BLaER1 (cell line): ENCODE measurements at regions not wholly inside any gene's neighbourhood (a gene's known extent, or its start where the extent isn't known, plus 50 kb on each side); places are given as distances from the start of the nearest gene placed in this dataset.

ENCODE experiments used
- H3K27ac ChIP-seq: shearing (Covaris generic); formaldehyde crosslinking; 2 replicates; pipeline ENCODE4 v1.8.1; 2022
- H3K27me3 ChIP-seq: shearing (Covaris generic); formaldehyde crosslinking; 2 replicates; pipeline ENCODE4 v1.8.1; 2022
- H3K36me3 ChIP-seq: shearing (Covaris generic); formaldehyde crosslinking; 2 replicates; pipeline ENCODE4 v1.8.1; 2022
- H3K4me1 ChIP-seq: shearing (Covaris generic); formaldehyde crosslinking; 2 replicates; pipeline ENCODE4 v1.8.1; 2022
- H3K4me2 ChIP-seq: shearing (Covaris generic); formaldehyde crosslinking; 2 replicates; pipeline ENCODE4 v1.8.1; 2022
- H3K4me3 ChIP-seq: shearing (Covaris generic); formaldehyde crosslinking; 2 replicates; pipeline ENCODE4 v1.8.1; 2022
- H3K9ac ChIP-seq: shearing (Covaris generic); formaldehyde crosslinking; 2 replicates; pipeline ENCODE4 v1.8.1; 2022
- H3K9me3 ChIP-seq: shearing (Covaris generic); formaldehyde crosslinking; 2 replicates; pipeline ENCODE4 v1.8.1; 2022
- H4K20me1 ChIP-seq: shearing (Covaris generic); formaldehyde crosslinking; 2 replicates; pipeline ENCODE4 v1.8.1; 2022
- Cebpa-rat ChIP-seq: shearing (Covaris generic); IDR thresholded peaks from 2 replicates; pipeline ENCODE4 v1.8.1; 2022

- peaks cover 20% of the 10 kb centered on the region for H3K4me1 ChIP-seq
- no peaks in the 10 kb centered on the region for H3K36me3 ChIP-seq
- no peak overlapping the region for H3K27ac ChIP-seq
- TF ChIP-seq Cebpa-rat: no peak
- H3K27me3 ChIP-seq: no peaks in the 10 kb centered on the region
- H3K4me3 ChIP-seq: no peak overlapping the region
- no peak overlapping the region for H3K4me2 ChIP-seq
- peaks cover 12% of the 10 kb centered on the region for H3K9me3 ChIP-seq
- H3K9ac ChIP-seq: no peak overlapping the region
- no peaks in the 10 kb centered on the region for H4K20me1 ChIP-seq
These were observed 722.0 kb downstream of the DIAPH3 start for GRCh38 chr13:59441596-59442280.

GRCh38 chr13:59442461-59442860 lies 721.3 kb downstream of the DIAPH3 start:
- Histone ChIP-seq H3K9me3 (peaks cover 12% of the 10 kb centered on the region), H3K27me3 (no peaks in the 10 kb centered on the region), H4K20me1 (no peaks in the 10 kb centered on the region), H3K9ac (no peak overlapping the region), H3K36me3 (no peaks in the 10 kb centered on the region), H3K4me3 (no peak overlapping the region), H3K4me2 (no peak overlapping the region), H3K4me1 (peaks cover 13% of the 10 kb centered on the region), H3K27ac (no peak overlapping the region)
- TF ChIP-seq Cebpa-rat: no peak

DNA sequence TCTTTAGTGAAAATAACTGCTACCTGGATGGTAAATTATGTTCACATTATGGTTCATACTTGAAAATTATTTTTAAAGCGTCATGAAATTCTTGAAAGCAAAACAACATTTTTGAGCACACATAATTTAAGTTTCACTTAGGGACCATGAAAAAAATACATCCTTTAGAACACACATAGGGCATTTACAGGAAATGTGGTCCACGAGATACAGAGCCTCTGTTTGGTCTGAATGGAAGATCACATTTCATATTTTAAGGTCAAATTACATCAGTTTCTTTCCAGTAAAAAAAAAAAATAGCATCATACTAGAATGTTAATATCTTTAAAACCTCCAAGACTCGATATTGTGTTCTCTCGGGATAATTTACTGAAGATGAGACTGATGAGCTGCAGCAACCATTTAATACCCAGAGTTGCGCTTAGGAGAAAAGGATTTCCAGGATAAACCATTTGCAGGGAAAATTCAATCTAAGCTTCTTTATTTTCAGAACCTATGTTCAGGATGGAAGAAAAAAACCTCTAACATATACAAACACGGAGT lies 720.7 kb downstream of the DIAPH3 start:
- no peak overlapping the region for H3K27ac ChIP-seq
- TF ChIP-seq Cebpa-rat: no peak
- H3K9me3 ChIP-seq: peaks cover 12% of the 10 kb centered on the region
- no peaks in the 10 kb centered on the region for H3K36me3 ChIP-seq
- H3K9ac ChIP-seq: no peak overlapping the region
- H3K4me2 ChIP-seq: no peak overlapping the region
- peaks cover 7% of the 10 kb centered on the region for H3K4me1 ChIP-seq
- no peaks in the 10 kb centered on the region for H4K20me1 ChIP-seq
- H3K4me3 ChIP-seq: no peak overlapping the region
- H3K27me3 ChIP-seq: no peaks in the 10 kb centered on the region

DNA sequence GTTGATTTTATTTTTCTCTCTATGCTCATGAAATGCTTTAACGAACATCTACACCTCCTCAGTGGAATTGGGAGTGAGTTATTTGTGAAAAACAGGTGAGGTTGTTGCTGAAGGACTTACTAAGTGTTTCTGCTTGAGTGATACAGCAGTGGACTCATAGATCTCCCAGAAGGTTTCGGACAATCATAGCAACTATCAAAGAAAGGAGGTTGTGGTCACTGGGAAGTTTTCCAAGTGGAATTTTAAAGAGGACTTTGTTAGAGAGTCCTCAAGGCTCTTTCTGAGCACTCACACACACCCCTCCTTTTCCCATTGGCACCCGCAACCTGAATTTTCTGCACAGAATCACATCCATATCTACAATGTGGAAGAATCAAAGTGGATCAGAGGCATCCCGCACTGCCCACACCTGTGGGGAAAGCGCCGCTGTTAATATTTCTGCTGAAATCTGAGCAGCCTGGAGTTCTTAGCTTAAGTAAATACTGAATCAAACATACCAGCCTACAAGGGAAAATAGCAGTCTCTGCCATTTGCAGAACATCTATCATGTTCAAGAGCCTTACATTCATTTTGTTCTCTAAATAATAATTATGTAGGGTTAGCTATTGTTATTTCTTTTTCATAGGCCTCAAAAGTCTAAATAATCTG lies 719.4 kb downstream of the DIAPH3 start:
- no peak for TF ChIP-seq Cebpa-rat
- Histone ChIP-seq H3K9me3 (peaks cover 12% of the 10 kb centered on the region), H3K4me2 (no peak overlapping the region), H3K36me3 (no peaks in the 10 kb centered on the region), H3K9ac (no peak overlapping the region), H3K4me3 (no peak overlapping the region), H3K27ac (no peak overlapping the region), H3K27me3 (no peaks in the 10 kb centered on the region), H4K20me1 (no peaks in the 10 kb centered on the region), H3K4me1 (no peaks in the 10 kb centered on the region; the same call in 1 of the 2 replicates)

DNA sequence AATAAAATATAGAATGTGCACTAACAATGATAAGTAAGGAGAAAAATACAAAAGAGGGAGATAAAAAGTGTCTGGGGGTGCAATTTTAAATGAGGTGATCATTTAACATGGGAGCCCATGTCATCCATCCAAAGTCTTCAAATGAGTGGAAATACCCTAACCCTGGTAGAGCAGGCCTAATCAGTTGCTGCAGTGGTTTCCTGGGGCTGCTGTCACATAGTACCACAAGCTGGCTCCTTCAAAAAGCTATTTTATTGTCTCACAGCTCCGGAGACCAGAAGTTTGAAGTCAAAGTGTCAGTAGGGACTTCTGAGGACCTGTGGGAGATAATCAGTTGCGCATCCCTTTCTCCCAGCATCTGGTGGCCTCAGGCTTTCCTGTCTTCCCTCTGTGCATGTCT lies 717.9 kb downstream of the DIAPH3 start:
- H3K4me1 ChIP-seq: no peaks in the 10 kb centered on the region; the same call in 1 of the 2 replicates
- H4K20me1 ChIP-seq: no peaks in the 10 kb centered on the region
- no peak overlapping the region for H3K9ac ChIP-seq
- H3K27ac ChIP-seq: no peak overlapping the region
- no peak overlapping the region for H3K4me3 ChIP-seq
- TF ChIP-seq Cebpa-rat: no peak
- no peaks in the 10 kb centered on the region for H3K27me3 ChIP-seq
- H3K36me3 ChIP-seq: no peaks in the 10 kb centered on the region
- H3K4me2 ChIP-seq: no peak overlapping the region
- H3K9me3 ChIP-seq: no peaks in the 10 kb centered on the region

GRCh38 chr13:59446391-59446790 lies 717.3 kb downstream of the DIAPH3 start:
- no peaks in the 10 kb centered on the region for H3K36me3 ChIP-seq
- no peak overlapping the region for H3K4me3 ChIP-seq
- H3K9me3 ChIP-seq: no peaks in the 10 kb centered on the region
- no peak for TF ChIP-seq Cebpa-rat
- no peak overlapping the region for H3K4me2 ChIP-seq
- H4K20me1 ChIP-seq: no peaks in the 10 kb centered on the region
- no peaks in the 10 kb centered on the region for H3K27me3 ChIP-seq
- H3K9ac ChIP-seq: no peak overlapping the region
- no peaks in the 10 kb centered on the region; the same call in 1 of the 2 replicates for H3K4me1 ChIP-seq
- H3K27ac ChIP-seq: no peak overlapping the region

GRCh38 chr13:59447031-59447430 lies 716.7 kb downstream of the DIAPH3 start:
- Histone ChIP-seq H3K4me3 (no peak overlapping the region), H3K9me3 (no peaks in the 10 kb centered on the region), H3K27ac (no peak overlapping the region), H3K36me3 (no peaks in the 10 kb centered on the region), H3K27me3 (no peaks in the 10 kb centered on the region), H4K20me1 (no peaks in the 10 kb centered on the region), H3K4me1 (no peaks in the 10 kb centered on the region; the same call in 1 of the 2 replicates), H3K4me2 (no peak overlapping the region), H3K9ac (no peak overlapping the region)
- no peak for TF ChIP-seq Cebpa-rat

GRCh38 chr13:59447846-59448620 lies 715.7 kb downstream of the DIAPH3 start:
- Histone ChIP-seq H3K27ac (no peak overlapping the region), H3K27me3 (no peaks in the 10 kb centered on the region), H3K4me3 (no peak overlapping the region), H3K9me3 (no peaks in the 10 kb centered on the region), H3K9ac (no peak overlapping the region), H3K4me2 (no peak overlapping the region), H4K20me1 (no peaks in the 10 kb centered on the region), H3K4me1 (no peaks in the 10 kb centered on the region; the same call in 1 of the 2 replicates), H3K36me3 (no peaks in the 10 kb centered on the region)
- no peak for TF ChIP-seq Cebpa-rat

GRCh38 chr13:59449750-59450149 lies 714.0 kb downstream of the DIAPH3 start:
- Histone ChIP-seq H3K27ac (no peak overlapping the region), H3K4me3 (no peak overlapping the region), H3K9ac (no peak overlapping the region), H3K4me2 (no peak overlapping the region), H3K4me1 (no peaks in the 10 kb centered on the region), H3K9me3 (no peaks in the 10 kb centered on the region), H3K36me3 (no peaks in the 10 kb centered on the region), H4K20me1 (no peaks in the 10 kb centered on the region), H3K27me3 (no peaks in the 10 kb centered on the region)
- no peak for TF ChIP-seq Cebpa-rat

- H4K20me1 ChIP-seq: no peaks in the 10 kb centered on the region
- no peak for TF ChIP-seq Cebpa-rat
- H3K9me3 ChIP-seq: no peaks in the 10 kb centered on the region
- no peak overlapping the region for H3K27ac ChIP-seq
- no peak overlapping the region for H3K4me2 ChIP-seq
- H3K9ac ChIP-seq: no peak overlapping the region
- no peaks in the 10 kb centered on the region for H3K4me1 ChIP-seq
- H3K27me3 ChIP-seq: no peaks in the 10 kb centered on the region
- no peak overlapping the region for H3K4me3 ChIP-seq
- no peaks in the 10 kb centered on the region for H3K36me3 ChIP-seq
These were observed 713.5 kb downstream of the DIAPH3 start for GRCh38 chr13:59450229-59450628.
